ENCODE measurements at regions not wholly inside any gene's neighbourhood (a gene's known extent, or its start where the extent isn't known, plus 50 kb on each side); places are given as distances from the start of the nearest gene placed in this dataset.

- H3K27ac ChIP-seq (ENCODE audit: insufficient read depth, low read depth, low read length) = no peak overlapping the region
- no peak for FAIRE-seq
- no peaks in the 10 kb centered on the region for H3K9me1 ChIP-seq (replicated peaks; ENCODE audit: control insufficient read depth, extremely low read depth, insufficient read depth, low read length)
- BruUV-seq (replicated peaks) = no TSS peak
- POLR2A ChIA-PET = no interaction called here
- H3K27me3 ChIP-seq (ENCODE audit: control insufficient read depth in 2 of 2, insufficient read depth in 2 of 2, low read length in 2 of 2) = no peaks in the 10 kb centered on the region
- H3K36me3 ChIP-seq (ENCODE audit: control insufficient read depth in 2 of 2, extremely low read depth in 1 of 2, insufficient read depth in 2 of 2, low read length in 2 of 2) = no peaks in the 10 kb centered on the region
- no peak overlapping the region for H3K9ac ChIP-seq (replicated peaks; ENCODE audit: extremely low read depth, insufficient read depth, low read length)
- no peaks in the 10 kb centered on the region for H3K9me3 ChIP-seq (replicated peaks; ENCODE audit: control insufficient read depth, insufficient read depth, low read length)
- H3K4me2 ChIP-seq (ENCODE audit: insufficient read depth, low read length) = no peak overlapping the region
- H3K4me3 ChIP-seq (replicated peaks in 1 of 3; ENCODE audit: insufficient read depth in 1 of 3, low read depth in 1 of 3, low read length in 3 of 3) = no peak overlapping the region
- CTCF ChIA-PET = no interaction called here
- dilution Hi-C loops (cut with MboI; ENCODE audit: extremely low pct_ligation_motif_present, low sequenced_read_pairs) (no loop called here), intact Hi-C loops (cut with micrococcal nuclease) (no loop called here)
- H3K4me1 ChIP-seq (ENCODE audit: control insufficient read depth, extremely low read depth, insufficient read depth, low read length) = peaks cover 18% of the 10 kb centered on the region
- DNase-seq (ENCODE audit: low read depth, low spot score) = no peak
- no peaks in the 10 kb centered on the region for H4K20me1 ChIP-seq (replicated peaks; ENCODE audit: control insufficient read depth, extremely low read depth, insufficient read depth, low read length)
- H2AFZ ChIP-seq (ENCODE audit: low read depth, low read length) = no peak overlapping the region
- no peak for TF ChIP-seq EZH2 (IDR thresholded peaks at IDR 0.05; ENCODE audit: borderline replicate concordance, low read depth, low read length, severe bottlenecking)
- no peak for TF ChIP-seq POLR2A (IDR thresholded peaks at IDR 0.05; ENCODE audit: low read depth, low read length)
- TF ChIP-seq POLR2AphosphoS5 (IDR thresholded peaks at IDR 0.05; ENCODE audit: insufficient read depth, low read depth, low read length) = no peak
- TF ChIP-seq JUN (IDR thresholded peaks at IDR 0.05; ENCODE audit: borderline replicate concordance, insufficient read depth, insufficient read length, low read depth) = no peak
- TF ChIP-seq GATA2 (IDR thresholded peaks at IDR 0.05; ENCODE audit: insufficient read depth, insufficient read length, low read depth, low read length) = no peak
- no peak for TF ChIP-seq CTCF (IDR thresholded peaks at IDR 0.05; ENCODE audit: extremely low read depth in 1 of 2, insufficient read depth in 1 of 2, low read depth in 1 of 2, low read length in 2 of 2)
- TF ChIP-seq MYC (IDR thresholded peaks at IDR 0.05; ENCODE audit: low read depth, low read length) = no peak
- no peak for TF ChIP-seq MAX (IDR thresholded peaks at IDR 0.05; ENCODE audit: insufficient read depth, insufficient read length)
- no peak for TF ChIP-seq FOS (IDR thresholded peaks at IDR 0.05; ENCODE audit: borderline replicate concordance, insufficient read depth, low read length)
- no peaks in the 10 kb centered on the region for H3K79me2 ChIP-seq (ENCODE audit: control insufficient read depth, insufficient read depth, low read length)
These were observed 180.6 kb upstream of the SLC27A6 start for GRCh38 chr5:128784726-128785125.

Data from endothelial cell of umbilical vein (primary cell).